Activated CD4-positive, alpha-beta T cell treated with anti-CD3 and anti-CD28 coated beads for 36 hours (primary cell): ENCODE measurements at regions not wholly inside any gene's neighbourhood (a gene's known extent, or its start where the extent isn't known, plus 50 kb on each side); places are given as distances from the start of the nearest gene placed in this dataset.

Experiments
- ATAC-seq: fragments of 200-7000 bp; cut with Tn5 transposase; one replicate; pipeline ENCODE4 v1.10.0; 2021; ENCODE audit warnings: mild to moderate bottlenecking, moderate library complexity
- CTCF ChIA-PET: fragments of 350-600 bp; sonication (Branson Sonifier 250); formaldehyde crosslinking; loops from one replicate; lab custom pipeline; 2021; ENCODE audit warnings: antibody characterized with exemption; lab: Charles Lee
- POLR2A ChIA-PET: fragments of 350-600 bp; sonication (Branson Sonifier 250); formaldehyde crosslinking; loops from one replicate; lab custom pipeline; 2021; ENCODE audit warnings: antibody characterized with exemption, inconsistent platforms; lab: Charles Lee
- DNase-seq: peaks from one replicate; pipeline ENCODE4 v3.0.0-alpha.2; 2020
- H3K27ac Mint-ChIP-seq: one replicate; pipeline ENCODE4 v1.8.0; 2021; ENCODE audit warnings: mixed read lengths
- H3K27me3 Mint-ChIP-seq: one replicate; pipeline ENCODE4 v1.8.0; 2021; ENCODE audit warnings: mixed read lengths
- H3K36me3 Mint-ChIP-seq: one replicate; pipeline ENCODE4 v1.8.0; 2021; ENCODE audit warnings: low read depth, mixed read lengths
- H3K4me1 Mint-ChIP-seq: one replicate; pipeline ENCODE4 v1.8.0; 2021; ENCODE audit warnings: mixed read lengths
- H3K4me3 Mint-ChIP-seq: one replicate; pipeline ENCODE4 v1.8.0; 2021; ENCODE audit warnings: mild to moderate bottlenecking, moderate library complexity, mixed read lengths
- H3K9me3 Mint-ChIP-seq: one replicate; pipeline ENCODE4 v1.8.0; 2021; ENCODE audit warnings: low read depth, mixed read lengths
- intact Hi-C, 2 experiments: fragments of 100-400 bp; cut with DNase I in 1 of 2; cut with micrococcal nuclease in 1 of 2; formaldehyde crosslinking; loops; one replicate each; pipeline versions ENCODE4 v1.14.2 to v1.15.1; 2022 to 2024; cut with DNase I, micrococcal nuclease

DNA sequence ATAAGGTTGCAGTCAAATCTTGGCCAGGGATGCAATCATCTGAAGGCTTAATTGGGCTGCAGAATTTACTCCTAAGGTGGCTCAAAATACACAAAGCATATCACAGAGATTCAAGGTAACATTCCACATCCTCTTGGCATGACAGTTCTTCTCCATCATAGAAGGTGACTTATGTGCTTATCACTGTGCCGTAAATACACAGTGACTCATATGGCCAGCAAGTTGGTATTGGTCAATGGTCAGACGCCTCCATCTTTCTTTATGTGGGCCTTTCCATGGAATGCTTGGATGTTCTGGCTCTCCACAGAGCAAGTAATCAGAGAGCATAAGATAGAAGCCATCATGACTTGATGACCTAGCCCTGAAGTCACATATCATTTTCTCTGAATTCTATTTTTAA, 168.8 kb upstream of the ST8SIA2 start:
- Mint-ChIP-seq H3K4me1 (no peaks in the 10 kb centered on the region), H3K27ac (no peak overlapping the region), H3K27me3 (no peaks in the 10 kb centered on the region), H3K9me3 (no peaks in the 10 kb centered on the region), H3K4me3 (no peak overlapping the region), H3K36me3 (no peaks in the 10 kb centered on the region)
- intact Hi-C loops, result loop anchor here in 1 of 2 experiments (1.0 kb wide), 1 partner anchor 128 kb away; no protein-coding TSS in a partner anchor
- no peak for DNase-seq
- CTCF ChIA-PET, result no interaction called here
- POLR2A ChIA-PET, result no interaction called here
- no peak for ATAC-seq

- CTCF ChIA-PET, result interaction anchor here (0.6 to 1.1 kb wide), 4 partner anchors 20 to 1176 kb away, joined by 3 to 4 read pairs (median 3); no protein-coding TSS in a partner anchor
- peak; percentile 5 for DNase-seq
Observed at GRCh38 chr15:92226020-92226612, 167.6 kb upstream of the ST8SIA2 start.

GRCh38 chr15:92228830-92229229, 164.9 kb upstream of the ST8SIA2 start:
- peaks cover 8% of the 10 kb centered on the region for H3K27me3 Mint-ChIP-seq
- ATAC-seq (no peak), DNase-seq (no peak)
- intact Hi-C loops, result no loop called here
- H3K27ac Mint-ChIP-seq, result no peak overlapping the region
- no peak overlapping the region for H3K4me3 Mint-ChIP-seq
- ChIA-PET CTCF (interaction anchor here (1.1 kb wide), 1 partner anchor 130 kb away, joined by 3 read pairs; no protein-coding TSS in a partner anchor), POLR2A (interaction anchor here (0.6 kb wide), 1 partner anchor 8 kb away, joined by 5 read pairs; no protein-coding TSS in a partner anchor)
- no peaks in the 10 kb centered on the region for H3K36me3 Mint-ChIP-seq
- no peaks in the 10 kb centered on the region for H3K4me1 Mint-ChIP-seq
- no peaks in the 10 kb centered on the region for H3K9me3 Mint-ChIP-seq

More at GRCh38 chr15:92226020-92226612, 167.6 kb upstream of the ST8SIA2 start:
- ATAC-seq, result peak; percentile 42
- POLR2A ChIA-PET, result no interaction called here
- no peaks in the 10 kb centered on the region for H3K36me3 Mint-ChIP-seq
- H3K27ac Mint-ChIP-seq, result no peak overlapping the region
- no peaks in the 10 kb centered on the region for H3K4me1 Mint-ChIP-seq
- no peaks in the 10 kb centered on the region for H3K9me3 Mint-ChIP-seq
- no peaks in the 10 kb centered on the region for H3K27me3 Mint-ChIP-seq
- no peak overlapping the region for H3K4me3 Mint-ChIP-seq
- intact Hi-C loops, result loop anchor here in 1 of 2 experiments (1.0 kb wide), 1 partner anchor 129 kb away; no protein-coding TSS in a partner anchor

GRCh38 chr15:92231461-92231860, 162.2 kb upstream of the ST8SIA2 start:
- POLR2A ChIA-PET, result no interaction called here
- no peak overlapping the region for H3K27ac Mint-ChIP-seq
- no peak overlapping the region for H3K4me3 Mint-ChIP-seq
- peaks cover 5% of the 10 kb centered on the region for H3K9me3 Mint-ChIP-seq
- H3K27me3 Mint-ChIP-seq, result peaks cover 10% of the 10 kb centered on the region
- H3K36me3 Mint-ChIP-seq, result no peaks in the 10 kb centered on the region
- CTCF ChIA-PET, result no interaction called here
- no peaks in the 10 kb centered on the region for H3K4me1 Mint-ChIP-seq
- intact Hi-C loops, result no loop called here
- DNase-seq (no peak), ATAC-seq (no peak)

DNA sequence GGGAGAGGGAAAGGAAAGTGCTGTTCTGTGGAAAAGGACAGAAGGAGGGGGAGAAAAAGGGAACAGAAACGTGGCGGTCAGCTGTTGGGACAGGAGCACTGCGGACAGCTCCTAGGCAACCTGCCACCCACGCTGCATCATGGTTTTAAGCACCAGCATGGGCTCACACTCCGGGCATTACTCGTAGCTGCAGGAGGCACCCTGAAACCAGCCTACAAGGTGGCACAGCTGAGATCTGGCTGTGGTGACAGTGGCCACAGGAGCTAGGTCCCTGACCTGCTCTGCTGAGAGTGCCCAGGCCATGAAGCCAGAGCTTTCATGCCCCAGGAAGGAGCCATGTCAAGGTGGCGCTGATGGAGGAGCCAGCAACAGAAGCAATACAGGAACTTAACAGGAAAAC, 161.4 kb upstream of the ST8SIA2 start:
- intact Hi-C loops, result no loop called here
- DNase-seq, result no peak
- CTCF ChIA-PET, result no interaction called here
- no peak for ATAC-seq
- no peaks in the 10 kb centered on the region for H3K36me3 Mint-ChIP-seq
- POLR2A ChIA-PET, result no interaction called here
- peaks cover 5% of the 10 kb centered on the region for H3K9me3 Mint-ChIP-seq
- peaks cover 13% of the 10 kb centered on the region for H3K27me3 Mint-ChIP-seq
- no peak overlapping the region for H3K27ac Mint-ChIP-seq
- H3K4me1 Mint-ChIP-seq, result no peaks in the 10 kb centered on the region
- no peak overlapping the region for H3K4me3 Mint-ChIP-seq

- peaks cover 13% of the 10 kb centered on the region for H3K27me3 Mint-ChIP-seq
- DNase-seq (no peak), ATAC-seq (no peak)
- ChIA-PET POLR2A (no interaction called here), CTCF (no interaction called here)
- no peaks in the 10 kb centered on the region for H3K36me3 Mint-ChIP-seq
- no peak overlapping the region for H3K4me3 Mint-ChIP-seq
- H3K9me3 Mint-ChIP-seq, result peaks cover 6% of the 10 kb centered on the region
- intact Hi-C loops, result no loop called here
- H3K27ac Mint-ChIP-seq, result no peak overlapping the region
- H3K4me1 Mint-ChIP-seq, result no peaks in the 10 kb centered on the region
Observed at GRCh38 chr15:92232876-92233275, 160.8 kb upstream of the ST8SIA2 start.

DNA sequence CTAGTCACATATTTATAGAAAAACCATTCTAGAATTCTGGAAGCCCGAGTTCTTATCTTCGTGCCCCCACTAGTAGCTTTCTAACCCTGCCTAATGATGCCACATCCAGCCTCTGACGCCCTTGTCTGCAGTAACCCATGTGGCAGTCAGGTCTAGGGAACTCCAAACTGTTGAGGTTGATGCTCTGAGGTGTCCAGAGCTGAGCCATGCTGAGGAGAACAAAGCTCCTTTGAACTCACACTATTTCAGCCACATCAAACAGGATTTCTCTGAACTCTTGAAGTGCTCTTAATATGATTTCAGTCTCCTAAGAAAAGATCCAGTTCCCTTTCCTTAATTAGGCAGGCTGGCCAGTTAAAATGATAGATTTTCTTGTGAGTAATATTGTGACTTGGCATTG, 150.5 kb upstream of the ST8SIA2 start:
- no peaks in the 10 kb centered on the region for H3K4me1 Mint-ChIP-seq
- no peak overlapping the region for H3K4me3 Mint-ChIP-seq
- DNase-seq, result no peak
- no peak overlapping the region for H3K27ac Mint-ChIP-seq
- intact Hi-C loops, result no loop called here
- ATAC-seq, result no peak
- peaks cover 18% of the 10 kb centered on the region for H3K27me3 Mint-ChIP-seq
- POLR2A ChIA-PET, result no interaction called here
- CTCF ChIA-PET, result no interaction called here
- H3K9me3 Mint-ChIP-seq, result peaks cover 6% of the 10 kb centered on the region
- no peaks in the 10 kb centered on the region for H3K36me3 Mint-ChIP-seq

DNA sequence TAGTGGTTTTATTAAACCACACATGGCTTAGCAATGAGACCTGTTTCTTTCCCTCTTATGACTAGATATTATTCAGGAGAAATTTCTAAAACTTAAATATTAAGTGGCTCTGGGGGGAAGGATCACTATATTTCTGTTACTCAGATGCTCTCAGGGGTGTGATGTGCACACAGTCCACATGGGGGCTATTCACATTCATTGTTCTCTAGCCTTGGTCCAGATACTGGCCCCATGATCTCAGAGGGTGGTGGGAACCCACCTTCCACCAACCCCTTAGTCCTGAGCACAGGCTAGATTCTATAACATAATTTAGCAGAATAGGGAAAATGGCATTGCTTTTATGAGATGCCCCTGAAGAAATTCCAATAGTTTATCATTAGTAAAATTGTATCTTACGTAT, 149.0 kb upstream of the ST8SIA2 start:
- Mint-ChIP-seq H3K27me3 (peaks cover 17% of the 10 kb centered on the region), H3K36me3 (no peaks in the 10 kb centered on the region), H3K9me3 (no peaks in the 10 kb centered on the region), H3K4me3 (no peak overlapping the region), H3K4me1 (no peaks in the 10 kb centered on the region), H3K27ac (no peak overlapping the region)
- intact Hi-C loops, result no loop called here
- CTCF ChIA-PET, result no interaction called here
- POLR2A ChIA-PET, result no interaction called here
- no peak for ATAC-seq
- no peak for DNase-seq

DNA sequence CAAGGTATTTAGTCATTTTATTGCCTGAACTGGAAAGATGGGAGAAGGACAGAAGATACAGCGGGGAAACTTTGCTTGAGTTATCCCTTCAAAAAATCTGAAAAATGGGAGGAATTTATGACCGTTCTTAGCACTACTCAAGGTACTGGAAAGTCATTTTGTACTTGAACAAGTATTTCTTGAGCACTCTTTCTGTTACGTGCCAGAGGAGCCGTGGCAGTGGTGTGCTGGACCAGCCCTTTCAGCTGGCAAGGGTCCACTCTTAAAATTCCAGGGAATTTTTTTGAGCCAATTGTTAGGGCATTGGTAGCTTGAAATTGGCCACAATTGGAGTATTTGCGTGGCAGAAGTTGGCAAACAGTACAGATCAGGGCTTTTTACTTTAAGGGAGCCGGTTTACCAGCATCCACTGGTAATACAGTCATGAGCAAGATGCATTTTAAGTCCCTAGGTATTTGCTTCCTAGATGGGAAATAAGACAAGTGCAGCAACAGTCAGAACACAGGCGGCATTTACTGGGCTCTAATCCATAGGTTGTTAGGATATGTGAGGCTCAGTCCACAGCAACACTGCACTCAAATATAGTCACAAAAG, 145.9 kb upstream of the ST8SIA2 start:
- Mint-ChIP-seq H3K4me3 (no peak overlapping the region), H3K27me3 (peaks cover 20% of the 10 kb centered on the region), H3K36me3 (no peaks in the 10 kb centered on the region), H3K27ac (no peak overlapping the region), H3K4me1 (no peaks in the 10 kb centered on the region), H3K9me3 (no peaks in the 10 kb centered on the region)
- ATAC-seq (no peak), DNase-seq (no peak)
- CTCF ChIA-PET, result interaction anchor here (0.6 to 0.7 kb wide), 2 partner anchors 24 to 116 kb away, joined by 3 to 4 read pairs; no protein-coding TSS in a partner anchor
- POLR2A ChIA-PET, result no interaction called here
- intact Hi-C loops, result no loop called here

GRCh38 chr15:92266796-92267685, 126.6 kb upstream of the ST8SIA2 start:
- Mint-ChIP-seq H3K36me3 (no peaks in the 10 kb centered on the region), H3K4me1 (no peaks in the 10 kb centered on the region), H3K4me3 (no peak overlapping the region), H3K27me3 (peaks cover 18% of the 10 kb centered on the region), H3K9me3 (no peaks in the 10 kb centered on the region), H3K27ac (no peak overlapping the region)
- ChIA-PET POLR2A (no interaction called here), CTCF (no interaction called here)
- ATAC-seq (no peak), DNase-seq (no peak)
- intact Hi-C loops, result no loop called here

DNA sequence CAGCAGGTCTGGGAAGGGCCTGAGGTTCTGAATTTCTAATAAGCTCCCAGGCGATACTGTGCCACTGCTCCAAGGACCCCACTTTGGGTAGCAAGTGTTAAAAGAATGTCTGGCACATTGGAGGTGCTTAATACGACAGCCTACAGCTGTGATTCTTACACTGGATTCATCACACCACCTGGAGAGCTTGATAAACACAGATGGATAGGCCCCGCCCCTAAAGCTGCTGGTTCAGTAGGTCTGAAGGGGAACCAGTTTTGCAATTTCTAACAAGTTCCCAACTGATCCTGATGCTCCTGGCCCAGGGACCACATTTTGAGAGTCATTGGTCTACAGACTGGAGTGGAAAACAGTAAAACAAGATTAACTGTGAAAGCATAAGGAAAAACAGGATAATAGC, 124.8 kb upstream of the ST8SIA2 start:
- DNase-seq (no peak), ATAC-seq (no peak)
- no peak overlapping the region for H3K4me3 Mint-ChIP-seq
- no peaks in the 10 kb centered on the region for H3K9me3 Mint-ChIP-seq
- H3K4me1 Mint-ChIP-seq, result no peaks in the 10 kb centered on the region
- POLR2A ChIA-PET, result no interaction called here
- peaks cover 24% of the 10 kb centered on the region for H3K27me3 Mint-ChIP-seq
- intact Hi-C loops, result no loop called here
- no peaks in the 10 kb centered on the region for H3K36me3 Mint-ChIP-seq
- CTCF ChIA-PET, result interaction anchor here (0.7 kb wide), 1 partner anchor 789 kb away, joined by 3 read pairs; no protein-coding TSS in a partner anchor
- H3K27ac Mint-ChIP-seq, result no peak overlapping the region
